ENCODE measurements at regions not wholly inside any gene's neighbourhood (a gene's known extent, or its start where the extent isn't known, plus 50 kb on each side); places are given as distances from the start of the nearest gene placed in this dataset.
A peak's percentile ranks its signal among the peaks of the same experiment; 100 is the strongest.

DNA sequence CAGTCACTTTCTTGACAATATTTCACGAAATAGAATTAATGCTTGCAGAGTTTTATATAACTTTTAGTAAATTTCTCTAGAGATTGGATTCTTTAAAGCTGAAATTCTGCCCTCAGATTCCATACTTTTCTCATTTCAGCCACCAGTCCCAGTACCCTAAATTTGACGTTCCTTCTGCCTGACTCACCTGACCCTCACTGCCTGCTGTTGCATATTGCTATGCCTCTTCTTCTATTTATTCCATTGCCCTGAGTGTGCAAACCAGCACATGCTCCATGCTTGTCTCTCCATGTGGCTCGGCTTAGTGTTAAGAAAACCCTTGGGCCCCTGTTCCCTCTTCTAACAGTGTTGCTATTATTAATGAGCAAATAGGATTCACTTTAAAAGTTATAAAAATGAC, 533.3 kb downstream of the LRFN5 start:
- DNase-seq, result no peak

DNA sequence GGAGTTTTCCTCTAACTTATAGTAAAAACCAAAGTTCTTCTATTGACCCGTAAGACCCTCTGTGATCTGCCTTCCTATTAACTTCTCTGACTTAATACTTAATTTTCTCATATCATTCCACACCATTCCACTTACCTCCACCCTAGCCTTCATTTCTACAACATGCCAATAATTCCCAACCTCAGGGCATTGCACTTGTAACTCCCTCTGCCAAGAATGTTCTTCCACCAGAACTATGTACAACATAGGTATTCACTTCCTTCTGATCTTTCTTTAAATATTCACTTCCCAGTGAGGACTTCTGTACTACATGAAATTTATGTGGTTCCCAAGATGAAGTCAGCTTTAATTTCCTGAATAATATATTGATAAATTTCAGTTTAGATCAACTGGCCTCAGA, 531.7 kb downstream of the LRFN5 start:
- no peak for DNase-seq

DNA sequence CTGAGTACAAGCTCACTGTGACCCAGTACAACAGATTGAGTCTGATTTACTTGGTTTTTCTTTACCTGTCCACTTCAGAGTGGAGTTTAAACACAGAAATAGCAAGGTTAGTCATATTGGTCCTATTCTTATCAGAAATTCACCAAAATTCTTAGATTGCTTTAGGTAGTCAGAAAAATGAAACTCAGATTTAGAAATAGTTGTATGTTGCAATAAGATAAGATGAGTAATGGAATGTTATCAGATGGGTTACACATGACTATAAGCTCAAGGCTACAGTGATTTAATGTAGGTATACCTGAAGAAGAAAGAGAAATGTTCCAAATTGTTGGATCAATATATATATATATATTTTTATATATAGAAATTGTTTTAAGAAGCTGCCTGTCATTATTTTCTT, 524.1 kb downstream of the LRFN5 start:
- no peak for DNase-seq

GRCh38 chr14:42123526-42123925, 516.9 kb downstream of the LRFN5 start:
- no peak for DNase-seq

- DNase-seq, result no peak
These were observed 506.8 kb downstream of the LRFN5 start for GRCh38 chr14:42113358-42114069.

- no peak for DNase-seq
These were observed 505.4 kb downstream of the LRFN5 start for GRCh38 chr14:42112108-42112507.

GRCh38 chr14:42111355-42111754, 504.7 kb downstream of the LRFN5 start:
- no peak for DNase-seq

GRCh38 chr14:42110167-42110566, 503.5 kb downstream of the LRFN5 start:
- peak; percentile 53 for DNase-seq

GRCh38 chr14:42095155-42095554, 488.5 kb downstream of the LRFN5 start:
- DNase-seq, result no peak

DNA sequence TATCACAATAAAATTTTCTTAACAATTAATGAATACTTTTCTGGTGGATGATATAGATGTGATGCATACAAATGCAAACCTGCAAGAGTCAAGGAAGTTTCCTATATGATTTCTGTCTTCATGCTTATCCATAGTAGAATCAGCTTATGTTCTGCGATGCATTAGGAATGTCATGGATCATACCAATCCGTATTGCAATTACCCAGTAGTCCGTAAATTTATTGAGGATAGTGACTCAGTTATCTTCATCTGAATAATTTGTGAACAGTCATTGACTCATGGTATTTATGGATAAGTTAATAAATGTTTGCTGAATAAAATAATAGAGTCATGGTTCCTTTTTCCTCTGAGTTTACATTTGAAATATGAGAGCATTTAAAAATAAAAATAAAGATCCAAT, 483.4 kb downstream of the LRFN5 start:
- no peak for DNase-seq

- no peak for DNase-seq
These were observed 473.2 kb downstream of the LRFN5 start for GRCh38 chr14:42079911-42080310.

DNA sequence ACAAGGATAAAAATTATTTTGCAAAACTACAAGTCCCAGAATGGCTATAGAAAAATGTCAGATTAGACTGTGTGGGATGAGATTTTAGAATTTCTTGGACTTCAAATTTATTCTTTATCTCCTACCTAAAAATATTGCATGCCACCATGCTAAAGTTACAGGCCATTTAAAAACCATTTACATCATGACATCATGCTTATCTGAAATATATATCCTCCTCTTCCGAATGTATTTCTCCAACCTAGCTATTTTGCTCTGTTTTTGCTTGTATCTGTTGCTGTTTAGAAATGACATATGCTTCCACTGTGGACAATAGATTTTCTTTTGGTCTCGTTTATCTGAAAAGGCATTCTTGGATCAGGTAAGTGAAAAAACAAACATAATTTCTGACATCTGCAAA, 471.7 kb downstream of the LRFN5 start:
- DNase-seq, result no peak

DNA sequence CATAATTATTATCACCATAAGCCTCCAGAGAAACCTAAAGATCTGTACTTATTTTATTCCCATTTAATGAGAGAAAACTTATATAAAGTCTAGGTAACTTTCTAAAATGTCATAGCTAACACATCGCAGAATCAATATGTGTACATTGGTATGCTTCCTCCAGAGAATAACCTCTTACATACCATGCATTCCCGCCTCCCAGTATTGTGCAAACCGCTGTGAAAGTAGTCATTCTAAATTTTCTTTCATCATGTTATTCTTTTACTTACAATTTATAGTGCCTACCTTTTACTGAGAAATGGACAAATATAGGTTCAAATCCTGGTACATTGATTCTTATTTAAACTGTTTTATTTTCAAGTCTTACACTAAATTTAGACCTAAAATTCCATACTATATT, 463.4 kb downstream of the LRFN5 start:
- no peak for DNase-seq

DNA sequence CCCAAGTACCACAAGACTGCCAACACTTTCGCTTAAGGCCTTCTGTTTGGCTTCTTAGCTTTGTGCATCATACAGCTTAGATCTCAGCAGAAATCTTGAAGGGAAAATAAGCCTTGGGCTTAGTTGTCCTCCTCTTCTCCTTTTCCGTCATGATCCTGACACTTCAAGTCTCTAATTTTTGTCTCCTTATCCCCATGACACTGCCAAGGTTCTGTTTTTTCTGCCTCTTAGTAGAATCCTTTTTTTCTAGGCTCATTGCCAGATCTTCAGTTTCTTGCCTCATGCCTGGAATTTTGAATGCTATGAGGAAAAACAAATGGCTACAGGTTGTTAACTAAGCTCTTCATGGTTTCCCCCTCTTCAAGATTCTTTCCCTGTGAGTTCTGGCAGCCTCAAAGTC, 450.4 kb downstream of the LRFN5 start:
- no peak for DNase-seq

GRCh38 chr14:42047421-42048055, 440.9 kb downstream of the LRFN5 start:
- peak; percentile 14 for DNase-seq

DNA sequence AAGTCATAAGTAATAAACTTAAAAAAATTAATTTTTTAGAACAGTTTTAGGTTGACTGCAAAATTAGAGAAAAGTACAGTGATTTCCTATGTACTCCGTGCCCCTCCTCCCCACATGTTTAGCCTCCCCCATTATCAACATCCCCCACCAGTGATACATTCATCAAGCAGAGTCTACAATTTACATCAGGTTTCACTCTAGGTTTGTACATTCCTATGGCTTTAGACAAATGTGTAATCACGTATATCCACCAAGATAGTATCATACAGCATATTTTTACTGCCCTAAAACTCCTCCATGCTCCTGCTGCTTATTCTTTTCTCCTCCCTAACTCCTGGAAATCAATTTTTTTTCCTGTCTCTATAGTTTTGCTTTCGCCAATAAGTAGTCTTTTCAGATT, 438.7 kb downstream of the LRFN5 start:
- no peak for DNase-seq

DNA sequence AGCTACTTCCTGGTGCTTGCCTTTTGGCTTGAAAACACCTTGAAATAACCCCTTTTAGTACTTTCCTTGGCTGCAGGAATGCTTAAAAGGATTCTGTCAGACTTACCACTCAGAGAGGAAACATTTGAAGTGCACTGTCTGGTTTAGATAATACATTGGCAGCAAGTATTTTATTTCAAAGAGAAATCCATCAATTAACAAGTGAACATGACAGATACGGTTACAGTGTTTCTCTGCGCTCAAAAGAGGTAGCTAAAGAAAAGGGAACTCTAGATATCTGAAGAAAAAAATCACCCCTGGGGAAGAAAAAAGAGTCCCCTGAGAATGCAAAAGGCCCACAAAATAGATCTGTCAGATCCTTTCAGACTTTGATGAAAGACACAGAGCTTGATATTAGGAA, 421.9 kb downstream of the LRFN5 start:
- DNase-seq, result no peak

GRCh38 chr14:42027271-42027670, 420.6 kb downstream of the LRFN5 start:
- peak; percentile 0 for DNase-seq

DNA sequence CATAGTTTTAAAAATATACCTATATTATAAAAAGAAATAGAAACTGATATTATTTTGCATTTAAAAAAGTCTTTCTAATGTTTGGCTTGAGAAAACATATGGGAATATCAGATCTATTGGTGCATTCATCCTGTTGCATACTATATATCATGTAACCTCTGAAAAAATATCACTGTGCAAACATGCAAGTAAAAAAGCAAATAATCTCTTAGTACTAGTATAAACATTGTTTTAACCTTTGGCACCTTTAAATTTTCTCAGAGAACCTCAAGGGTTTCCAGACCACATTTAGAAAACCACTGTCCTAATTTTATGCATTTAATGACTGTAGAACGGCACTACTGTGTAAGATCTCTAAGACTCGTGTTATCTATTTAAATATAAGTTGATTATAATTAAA, 416.8 kb downstream of the LRFN5 start:
- DNase-seq, result no peak

DNA sequence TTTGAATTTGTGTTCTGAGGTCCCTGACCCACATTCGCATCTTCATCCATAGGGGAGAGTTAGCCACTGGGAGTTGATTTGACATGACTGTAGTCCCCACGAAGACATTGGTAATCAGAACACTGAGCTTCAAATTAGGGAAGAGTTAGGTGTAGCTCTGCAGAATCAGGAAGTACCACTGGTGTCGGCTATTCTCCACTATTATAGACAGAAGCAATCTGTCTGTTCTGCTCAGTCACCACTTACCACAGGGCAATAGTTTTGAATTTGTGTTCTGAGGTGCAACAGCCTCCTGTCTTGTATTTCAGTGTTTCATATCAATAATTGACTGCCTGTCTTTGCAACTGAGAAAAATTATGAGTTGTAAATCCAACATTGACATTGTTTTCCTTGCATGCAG, 407.6 kb downstream of the LRFN5 start:
- DNase-seq, result no peak

GRCh38 chr14:42013559-42013958, 406.9 kb downstream of the LRFN5 start:
- DNase-seq, result no peak

- DNase-seq, result no peak
These were observed 406.5 kb downstream of the LRFN5 start for GRCh38 chr14:42013153-42013552.

DNA sequence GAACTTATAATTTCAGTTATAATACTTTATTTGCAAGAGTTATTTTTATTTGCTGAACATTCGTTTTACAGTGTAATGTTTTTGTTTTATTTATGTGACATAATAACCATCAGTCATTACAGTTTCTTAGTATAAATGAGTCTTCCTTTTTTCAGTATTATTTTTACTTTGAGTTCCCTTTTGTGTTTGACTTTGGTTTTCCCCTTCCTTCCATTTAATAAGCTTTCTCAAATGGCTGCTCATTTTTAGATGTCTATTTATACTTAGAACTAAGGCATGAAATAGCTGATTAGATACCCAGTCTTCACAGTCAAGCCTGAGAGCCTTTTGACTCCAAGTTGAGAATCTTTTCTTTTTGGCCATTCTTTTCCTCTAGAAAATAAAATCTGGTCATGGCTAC, 404.5 kb downstream of the LRFN5 start:
- no peak for DNase-seq

DNA sequence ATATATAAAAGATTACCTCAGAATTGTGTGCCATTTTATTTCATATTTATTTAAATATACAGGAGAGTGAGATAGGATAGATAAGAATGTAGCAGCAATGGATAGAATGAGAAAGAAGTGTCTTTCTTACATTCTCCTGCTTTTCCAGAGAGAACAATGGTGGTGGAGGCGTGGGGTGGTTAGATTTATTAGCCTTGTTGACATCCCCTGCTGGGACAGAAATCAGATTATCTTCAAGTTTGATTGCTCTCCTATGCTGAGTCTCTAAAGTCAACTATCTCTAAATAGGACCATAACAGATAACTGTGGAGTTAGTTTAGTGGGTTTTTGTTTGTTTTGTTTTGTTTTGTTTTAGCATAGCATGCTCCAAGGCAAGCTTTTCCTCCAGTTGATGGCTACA, 397.6 kb downstream of the LRFN5 start:
- DNase-seq, result no peak

DNA sequence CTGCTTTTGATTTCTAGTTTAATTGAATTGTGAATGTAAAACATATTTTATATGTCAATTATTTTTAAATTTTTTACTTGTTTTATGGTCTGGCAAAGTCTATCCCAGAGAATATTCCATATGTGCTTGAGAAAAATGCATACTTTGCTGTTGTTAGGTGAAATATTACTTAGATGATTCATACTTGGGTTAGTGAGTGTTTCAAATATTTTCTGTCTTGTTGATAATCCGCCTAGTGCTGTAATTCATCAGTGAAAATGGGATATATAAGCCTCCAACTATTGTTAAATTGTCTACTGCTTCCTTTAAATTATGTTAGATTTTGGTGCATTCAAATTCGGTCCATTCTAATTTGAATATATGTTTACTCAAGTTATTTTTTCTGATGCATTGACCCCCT, 395.5 kb downstream of the LRFN5 start:
- no peak for DNase-seq

All from NCI-H82 (cell line).